LNCaP clone FGC (cell line): ENCODE measurements at regions not wholly inside any gene's neighbourhood (a gene's known extent, or its start where the extent isn't known, plus 50 kb on each side); places are given as distances from the start of the nearest gene placed in this dataset.
A peak's percentile ranks its signal among the peaks of the same experiment; 100 is the strongest.
"Not testable (repeated sequence)": the region's sequence is repeated elsewhere in the genome, so short reads cannot be mapped to it uniquely, and the experiment has no call there.

Experiments used
- DNase-seq: peaks from one replicate; pipeline ENCODE4 v3.0.0-alpha.2; 2011; ENCODE audit warnings: low read depth
- H3K4me3 ChIP-seq: 2 replicates; pipeline ENCODE4 v1.5.1; 2011; ENCODE audit warnings: mild to moderate bottlenecking, low read depth, low read length, control low read depth
- CTCF ChIP-seq: IDR thresholded peaks from 2 replicates; pipeline ENCODE4 v1.5.1; 2012; ENCODE audit warnings: mild to moderate bottlenecking; ENCODE audit not compliant: control insufficient read depth, insufficient read depth; ENCODE audit errors: extremely low read depth

- DNase-seq = no peak
- peak; percentile 40 for TF ChIP-seq CTCF
- no peak overlapping the region for H3K4me3 ChIP-seq
Measured at GRCh38 chrX:37509349-37509748, 62.1 kb upstream of the LANCL3 start.

- not testable (repeated sequence) for H3K4me3 ChIP-seq, DNase-seq
Measured at GRCh38 chrX:37516512-37516911, 54.9 kb upstream of the LANCL3 start.

- H3K4me3 ChIP-seq, DNase-seq: not testable (repeated sequence)
Measured at GRCh38 chrX:37519261-37519660, 52.2 kb upstream of the LANCL3 start.

GRCh38 chrX:37520860-37521450 lies 50.5 kb upstream of the LANCL3 start:
- not testable (repeated sequence) for DNase-seq

More at GRCh38 chrX:37520860-37521450, 50.5 kb upstream of the LANCL3 start:
- not testable (repeated sequence) for H3K4me3 ChIP-seq
